IMR-90 (cell line): ENCODE measurements at regions not wholly inside any gene's neighbourhood (a gene's known extent, or its start where the extent isn't known, plus 50 kb on each side); places are given as distances from the start of the nearest gene placed in this dataset.

Experiments used
- ATAC-seq: fragments of 200-7000 bp; cut with Tn5 transposase; 2 replicates; pipeline ENCODE4 v1.9.1; 2020; ENCODE audit warnings: low read depth, mild to moderate bottlenecking, moderate library complexity
- BruUV-seq: library from RNA; stranded (reverse); fragments of 400-500 nt; replicated peaks from 2 replicates; lab custom pipeline; 2021; lab: Mats Ljungman, UMichigan
- CTCF ChIA-PET: fragments of 300-600 bp; formaldehyde crosslinking; extraction: SDS; loops from one replicate; lab custom pipeline; 2021; ENCODE audit warnings: antibody characterized with exemption; lab: Yijun Ruan, JAX
- POLR2A ChIA-PET: fragments of 300-600 bp; sonication (Branson Sonifier 250); formaldehyde crosslinking; loops from one replicate; lab custom pipeline; 2022; ENCODE audit warnings: antibody characterized with exemption; ENCODE audit not compliant: unreplicated experiment; lab: Charles Lee
- DNase-seq: peaks from one replicate; pipeline ENCODE4 v3.0.0; 2013
- H2AFZ ChIP-seq: replicated peaks from 2 replicates; pipeline ENCODE3; 2013; ENCODE audit warnings: low read length, mild to moderate bottlenecking; ENCODE audit not compliant: poor library complexity
- H2AK5ac ChIP-seq: 2 replicates; pipeline ENCODE4 v1.6.1; 2013; ENCODE audit warnings: low read depth, low read length, inconsistent platforms
- H2AK9ac ChIP-seq: replicated peaks from 2 replicates; pipeline ENCODE3; 2013; ENCODE audit warnings: mild to moderate bottlenecking, low read depth, low read length, moderate library complexity; ENCODE audit not compliant: poor library complexity
- H2BK120ac ChIP-seq: 2 replicates; pipeline ENCODE4 v1.6.1; 2013; ENCODE audit warnings: low read depth, low read length, inconsistent platforms
- H2BK15ac ChIP-seq: 3 replicates; pipeline ENCODE4 v1.6.1; 2013; ENCODE audit warnings: low read depth, low read length, inconsistent platforms
- H2BK20ac ChIP-seq: 2 replicates; pipeline ENCODE4 v1.6.1; 2013; ENCODE audit warnings: low read depth, mild to moderate bottlenecking, inconsistent platforms, low read length, moderate library complexity
- H2BK5ac ChIP-seq: 2 replicates; pipeline ENCODE4 v1.6.1; 2013; ENCODE audit warnings: mild to moderate bottlenecking, low read depth, low read length, inconsistent platforms; ENCODE audit not compliant: poor library complexity, severe bottlenecking
- H3K14ac ChIP-seq: replicated peaks from 2 replicates; pipeline ENCODE4 v1.6.1; 2013; ENCODE audit warnings: low read depth, low read length, inconsistent platforms
- H3K18ac ChIP-seq: 2 replicates; pipeline ENCODE4 v1.6.1; 2013; ENCODE audit warnings: low read depth, low read length, control low read depth
- H3K23ac ChIP-seq: 2 replicates; pipeline ENCODE4 v1.6.1; 2013; ENCODE audit warnings: low read depth, low read length, inconsistent platforms
- H3K27ac ChIP-seq: 2 replicates; pipeline ENCODE4 v1.5.1; 2013; ENCODE audit warnings: mild to moderate bottlenecking, control low read depth, low read length; ENCODE audit not compliant: insufficient read depth
- H3K27me3 ChIP-seq: 2 replicates; pipeline ENCODE4 v1.6.1; 2013; ENCODE audit warnings: low read length; ENCODE audit not compliant: control insufficient read depth, insufficient read depth
- H3K36me3 ChIP-seq: 2 replicates; pipeline ENCODE4 v1.6.1; 2013; ENCODE audit warnings: low read length, mixed read lengths; ENCODE audit not compliant: control insufficient read depth, insufficient read depth
- H3K4ac ChIP-seq: 2 replicates; pipeline ENCODE4 v1.6.1; 2013; ENCODE audit warnings: low read depth, low read length, inconsistent platforms
- H3K4me1 ChIP-seq: 2 replicates; pipeline ENCODE4 v1.6.1; 2013; ENCODE audit warnings: low read length, mixed read lengths; ENCODE audit not compliant: control insufficient read depth, insufficient read depth
- H3K4me2 ChIP-seq: 2 replicates; pipeline ENCODE4 v1.6.1; 2013; ENCODE audit warnings: low read depth, mild to moderate bottlenecking, control low read depth, low read length, moderate library complexity
- H3K4me3 ChIP-seq: 2 replicates; pipeline ENCODE4 v1.5.1; 2013; ENCODE audit warnings: low read depth, mild to moderate bottlenecking, control low read depth, low read length, moderate library complexity; ENCODE audit not compliant: insufficient read depth
- H3K56ac ChIP-seq: 2 replicates; pipeline ENCODE4 v1.6.1; 2013; ENCODE audit warnings: low read length, inconsistent platforms; ENCODE audit not compliant: insufficient read depth; ENCODE audit errors: extremely low read depth
- H3K79me1 ChIP-seq, 2 experiments: 2 replicates each; pipeline ENCODE4 v1.6.1; 2013; ENCODE audit warnings: low read length in 2 of 2, inconsistent platforms in 1 of 2, low read depth in 1 of 2
- H3K9ac ChIP-seq: 2 replicates; pipeline ENCODE4 v1.6.1; 2013; ENCODE audit warnings: low read depth, low read length, control low read depth
- H3K9me1 ChIP-seq: 2 replicates; pipeline ENCODE4 v1.6.1; 2013; ENCODE audit warnings: low read length, inconsistent platforms; ENCODE audit not compliant: insufficient read depth
- H3K9me3 ChIP-seq: 2 replicates; pipeline ENCODE4 v1.6.1; 2013; ENCODE audit warnings: low read length; ENCODE audit not compliant: control insufficient read depth, insufficient read depth
- H4K20me1 ChIP-seq: 2 replicates; pipeline ENCODE4 v1.6.1; 2013; ENCODE audit warnings: low read length, inconsistent platforms; ENCODE audit not compliant: insufficient read depth
- H4K5ac ChIP-seq: 2 replicates; pipeline ENCODE4 v1.6.1; 2013; ENCODE audit warnings: mild to moderate bottlenecking, low read depth, low read length, control low read depth
- H4K8ac ChIP-seq, 2 experiments: 2 replicates each; pipeline ENCODE4 v1.6.1; 2013; ENCODE audit warnings: low read depth in 2 of 2, low read length in 2 of 2, control low read depth in 1 of 2, inconsistent platforms in 1 of 2
- H4K91ac ChIP-seq: 2 replicates; pipeline ENCODE4 v1.6.1; 2013; ENCODE audit warnings: low read depth, low read length, inconsistent platforms; ENCODE audit not compliant: insufficient read depth
- ELK1 ChIP-seq: fragments of 150-350 bp; IDR thresholded peaks from 2 replicates; pipeline ENCODE4 v1.6.1; 2016; ENCODE audit warnings: low read depth, mild to moderate bottlenecking, low read length, moderate library complexity, borderline replicate concordance
- MAFK ChIP-seq: IDR thresholded peaks from 2 replicates; pipeline ENCODE4 v1.6.1; 2012; ENCODE audit warnings: low read depth, low read length, improper control_type of control experiment
- MAZ ChIP-seq: IDR thresholded peaks from 2 replicates; pipeline ENCODE4 v1.6.1; 2012; ENCODE audit warnings: low read depth, mild to moderate bottlenecking, low read length, improper control_type of control experiment, moderate library complexity, borderline replicate concordance
- POLR2A ChIP-seq: IDR thresholded peaks from 2 replicates; pipeline ENCODE4 v1.6.1; 2012; ENCODE audit warnings: mild to moderate bottlenecking, low read depth, low read length
- WGBS, 2 experiments: methylation state at CpG; one replicate each; pipeline versions ENCODE4 v1.1.5 to v1.1.7; 2013; ENCODE audit warnings: missing lambda C conversion rate in 2 of 2; ENCODE audit not compliant: insufficient read length in 1 of 2; ENCODE audit errors: extremely low coverage in 2 of 2; 5-methylcytosine and 5-hydroxymethylcytosine counted together
- dilution Hi-C: fragments of 300-500 bp; cut with HindIII; formaldehyde crosslinking; loops from one replicate; pipeline ENCODE4 v1.14.3; 2018; ENCODE audit warnings: low sequenced_read_pairs; ENCODE audit not compliant: unreplicated experiment
- in situ Hi-C: fragments of 300-500 bp; cut with MboI; formaldehyde crosslinking; loops from 3 replicates; pipeline ENCODE4 v1.14.3; 2019; ENCODE audit warnings: low sequenced_read_pairs, inconsistent platforms, mixed read lengths
- intact Hi-C: fragments of 100-400 bp; cut with micrococcal nuclease; formaldehyde crosslinking; loops from 2 replicates; pipeline ENCODE4 v1.10.0; 2022

- H3K9me1 ChIP-seq: 0 out of 2 replicates have a peak, but pooled peaks cover under 1% of the 10 kb centered on the region
- ATAC-seq (no peak), DNase-seq (no peak)
- no peak overlapping the region for H2BK15ac ChIP-seq
- H3K4me1 ChIP-seq: peaks cover 3% of the 10 kb centered on the region; the same call in 1 of the 2 replicates
- H3K4ac ChIP-seq: no peak overlapping the region
- no peaks in the 10 kb centered on the region for H3K79me1 ChIP-seq
- ChIA-PET POLR2A (no interaction called here), CTCF (interaction anchor here (0.6 to 1.1 kb wide), 2 partner anchors 162 to 254 kb away, joined by 3 read pairs; no protein-coding TSS in a partner anchor)
- dilution Hi-C loops (no loop called here), in situ Hi-C loops (no loop called here), intact Hi-C loops (loop anchor here (5.0 kb wide), 1 partner anchor 750 kb away; no protein-coding TSS in a partner anchor)
- no peak overlapping the region for H3K23ac ChIP-seq
- no peaks in the 10 kb centered on the region for H3K36me3 ChIP-seq
- no peak overlapping the region for H4K5ac ChIP-seq
- no peak overlapping the region for H3K9ac ChIP-seq
- no peak overlapping the region for H3K27ac ChIP-seq
- no peak overlapping the region for H2BK120ac ChIP-seq
- H4K91ac ChIP-seq: no peak overlapping the region
- no peaks in the 10 kb centered on the region for H3K27me3 ChIP-seq
- no peak overlapping the region for H3K14ac ChIP-seq
- H4K20me1 ChIP-seq: no peaks in the 10 kb centered on the region
- no peaks in the 10 kb centered on the region for H3K9me3 ChIP-seq
- no peak overlapping the region for H3K56ac ChIP-seq
- H2AFZ ChIP-seq: no peak overlapping the region
- no peak overlapping the region for H2AK9ac ChIP-seq
- H3K18ac ChIP-seq: no peak overlapping the region
- TF ChIP-seq MAFK (peak; percentile 52), MAZ (no peak), POLR2A (no peak), ELK1 (no peak)
- WGBS, 2 experiments: no CpG with 5 or more reads among the region's 4 CpGs
- no peak overlapping the region for H3K4me2 ChIP-seq
- no peak overlapping the region for H2AK5ac ChIP-seq
- no peak overlapping the region for H2BK5ac ChIP-seq
- H4K8ac ChIP-seq: no peak overlapping the region
- no peak overlapping the region for H3K4me3 ChIP-seq
- no peak overlapping the region for H2BK20ac ChIP-seq
- no TSS peak for BruUV-seq
Observed at GRCh38 chr3:76566904-76567303, 473.0 kb upstream of the ROBO2 start.
